GM06990 (cell line): ENCODE measurements at regions not wholly inside any gene's neighbourhood (a gene's known extent, or its start where the extent isn't known, plus 50 kb on each side); places are given as distances from the start of the nearest gene placed in this dataset.

Experiments
- DNase-seq: peaks from one replicate; pipeline ENCODE4 v3.0.0-alpha.2; 2011; ENCODE audit not compliant: insufficient read length; ENCODE audit errors: extremely low read depth
- H3K27me3 ChIP-seq: replicated peaks from 2 replicates; pipeline ENCODE4 v1.6.0; 2011; ENCODE audit warnings: low read length; ENCODE audit not compliant: control insufficient read depth, insufficient read depth
- H3K36me3 ChIP-seq: 2 replicates; pipeline ENCODE4 v1.5.1; 2011; ENCODE audit warnings: low read length; ENCODE audit not compliant: control insufficient read depth, insufficient read depth
- H3K4me3 ChIP-seq: replicated peaks from 2 replicates; pipeline ENCODE4 v1.5.1; 2011; ENCODE audit warnings: low read depth, mild to moderate bottlenecking, control low read depth, low read length
- TF ChIP-seq, protein P1 (sequence below): IDR thresholded peaks from 2 replicates; pipeline ENCODE4 v1.5.1; 2011; ENCODE audit warnings: low read length, control low read depth, mild to moderate bottlenecking, inconsistent platforms; ENCODE audit not compliant: insufficient read depth, poor library complexity, severe bottlenecking

DNA sequence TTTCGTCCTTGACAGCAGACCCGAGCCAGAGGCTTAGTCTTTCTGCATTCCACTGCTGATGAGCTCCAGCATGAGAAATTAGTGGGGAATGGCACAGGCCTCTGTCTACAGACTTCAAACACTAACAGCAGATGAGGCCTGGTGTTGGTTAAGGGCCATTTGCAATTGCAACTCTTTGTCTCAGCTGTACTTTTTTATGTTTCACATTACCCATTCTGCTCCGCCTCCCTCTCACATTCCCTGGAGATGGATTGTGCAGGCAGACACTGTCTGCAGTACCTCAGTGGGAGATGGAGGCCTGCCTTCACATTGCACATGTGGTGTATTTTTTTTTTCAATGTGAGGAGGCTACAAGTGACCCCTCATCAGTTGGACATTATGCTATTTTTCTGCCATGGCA, 370.2 kb downstream of the DUSP10 start:
- no peaks in the 10 kb centered on the region for H3K36me3 ChIP-seq
- no peak overlapping the region for H3K4me3 ChIP-seq
- DNase-seq: no peak
- no peaks in the 10 kb centered on the region for H3K27me3 ChIP-seq
- TF ChIP-seq, protein P1, sequence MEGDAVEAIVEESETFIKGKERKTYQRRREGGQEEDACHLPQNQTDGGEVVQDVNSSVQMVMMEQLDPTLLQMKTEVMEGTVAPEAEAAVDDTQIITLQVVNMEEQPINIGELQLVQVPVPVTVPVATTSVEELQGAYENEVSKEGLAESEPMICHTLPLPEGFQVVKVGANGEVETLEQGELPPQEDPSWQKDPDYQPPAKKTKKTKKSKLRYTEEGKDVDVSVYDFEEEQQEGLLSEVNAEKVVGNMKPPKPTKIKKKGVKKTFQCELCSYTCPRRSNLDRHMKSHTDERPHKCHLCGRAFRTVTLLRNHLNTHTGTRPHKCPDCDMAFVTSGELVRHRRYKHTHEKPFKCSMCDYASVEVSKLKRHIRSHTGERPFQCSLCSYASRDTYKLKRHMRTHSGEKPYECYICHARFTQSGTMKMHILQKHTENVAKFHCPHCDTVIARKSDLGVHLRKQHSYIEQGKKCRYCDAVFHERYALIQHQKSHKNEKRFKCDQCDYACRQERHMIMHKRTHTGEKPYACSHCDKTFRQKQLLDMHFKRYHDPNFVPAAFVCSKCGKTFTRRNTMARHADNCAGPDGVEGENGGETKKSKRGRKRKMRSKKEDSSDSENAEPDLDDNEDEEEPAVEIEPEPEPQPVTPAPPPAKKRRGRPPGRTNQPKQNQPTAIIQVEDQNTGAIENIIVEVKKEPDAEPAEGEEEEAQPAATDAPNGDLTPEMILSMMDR: no peak

DNA sequence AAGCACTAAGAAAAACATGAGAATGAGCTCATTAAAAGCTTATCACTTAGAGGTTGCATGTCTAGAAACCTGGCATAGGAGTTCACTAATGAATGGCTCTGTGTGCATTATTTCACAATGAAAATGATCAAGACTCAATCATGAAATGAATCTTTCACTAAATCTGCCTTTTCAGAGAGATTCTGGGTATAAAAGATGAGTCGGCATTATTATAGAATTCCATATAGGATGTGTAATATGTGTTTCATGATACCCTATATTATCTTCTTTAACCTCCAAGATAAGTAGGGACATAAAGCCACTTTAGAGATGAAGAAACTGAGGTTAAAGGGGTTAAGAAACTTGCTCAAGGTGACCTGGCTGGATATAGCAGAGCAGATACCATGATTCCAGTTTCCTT, 368.1 kb downstream of the DUSP10 start:
- Histone ChIP-seq H3K4me3 (no peak overlapping the region), H3K36me3 (no peaks in the 10 kb centered on the region), H3K27me3 (no peaks in the 10 kb centered on the region)
- TF ChIP-seq, protein P1: no peak
- DNase-seq: no peak

DNA sequence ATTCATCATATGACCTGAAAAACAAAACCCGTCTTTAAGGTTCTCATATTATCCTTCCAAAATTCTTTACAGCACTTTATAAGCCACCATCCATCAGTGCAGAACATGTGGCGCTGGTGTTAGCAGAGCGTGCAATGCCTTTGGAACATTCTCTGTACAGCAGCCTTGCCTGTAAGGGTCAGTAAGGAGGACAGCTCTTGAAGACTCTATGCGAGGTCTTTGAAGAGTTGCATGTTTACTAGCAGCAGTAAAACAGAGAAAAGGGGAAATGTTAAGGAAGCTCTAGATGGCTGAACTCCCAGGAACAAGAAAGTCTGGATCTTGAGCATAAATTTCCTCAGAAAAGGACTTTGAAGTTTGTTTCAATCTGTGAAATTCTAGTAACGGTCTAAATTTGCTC, 365.6 kb downstream of the DUSP10 start:
- TF ChIP-seq, protein P1: no peak
- no peak for DNase-seq
- H3K36me3 ChIP-seq: no peaks in the 10 kb centered on the region
- H3K4me3 ChIP-seq: no peak overlapping the region
- H3K27me3 ChIP-seq: no peaks in the 10 kb centered on the region

DNA sequence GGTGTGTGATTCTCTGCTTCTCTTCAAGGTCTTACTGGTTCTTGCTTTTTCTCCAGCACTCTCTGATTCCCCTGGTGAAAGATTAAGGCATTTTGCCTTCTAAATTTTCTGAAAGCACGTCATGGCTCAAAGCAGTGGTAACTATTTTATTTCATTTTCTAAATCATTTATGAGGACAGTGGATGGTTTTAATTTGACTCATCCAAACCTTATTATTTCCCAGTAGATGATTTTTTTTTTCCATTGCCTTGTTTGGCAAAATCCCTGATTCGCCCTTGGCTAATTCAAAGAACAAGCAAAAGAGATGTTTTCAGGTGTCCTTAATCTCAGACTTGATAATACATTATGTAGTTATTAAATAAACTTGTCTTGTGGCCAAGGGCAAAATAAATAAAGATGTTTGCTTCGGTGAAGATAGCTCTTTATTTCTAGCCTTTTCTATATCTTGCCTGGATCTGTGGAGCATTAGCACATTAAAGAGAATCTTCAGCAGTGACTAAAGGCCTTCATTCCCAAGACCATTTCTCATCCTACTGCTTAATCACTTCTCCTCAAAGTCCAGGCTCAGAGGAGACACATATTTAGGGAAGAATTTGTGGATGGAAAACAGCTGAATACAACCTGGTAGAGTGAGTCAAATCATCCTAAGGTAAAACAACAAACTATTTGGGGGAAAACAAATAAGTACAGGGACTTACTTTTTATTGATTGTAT, 359.8 kb downstream of the DUSP10 start:
- Histone ChIP-seq H3K4me3 (no peak overlapping the region), H3K27me3 (no peaks in the 10 kb centered on the region), H3K36me3 (no peaks in the 10 kb centered on the region)
- TF ChIP-seq, protein P1: no peak
- DNase-seq: no peak

DNA sequence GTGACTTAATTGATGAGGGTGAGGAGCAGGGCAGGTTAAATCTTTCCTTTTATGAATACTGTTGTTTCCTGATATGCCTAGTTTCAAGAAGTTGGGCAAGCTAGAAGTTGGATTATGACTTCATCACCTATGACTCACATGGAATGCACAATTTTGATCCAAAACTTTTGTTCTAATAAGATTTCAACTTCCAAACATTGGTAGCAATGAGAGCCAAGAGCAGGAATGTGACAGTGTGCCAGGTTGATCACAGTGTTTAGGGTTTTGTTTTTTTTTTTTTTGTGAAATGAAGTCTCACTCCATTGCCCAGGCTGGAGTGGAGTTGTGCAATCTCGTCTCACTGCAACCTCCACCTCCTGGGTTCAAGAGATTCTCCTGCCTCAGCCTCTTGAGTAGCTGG, 349.4 kb downstream of the DUSP10 start:
- DNase-seq: no peak
- Histone ChIP-seq H3K36me3 (no peaks in the 10 kb centered on the region), H3K4me3 (no peak overlapping the region), H3K27me3 (no peaks in the 10 kb centered on the region)
- TF ChIP-seq, protein P1: no peak
